Body of pancreas (tissue), 4 donors: ENCODE measurements at regions not wholly inside any gene's neighbourhood (a gene's known extent, or its start where the extent isn't known, plus 50 kb on each side); places are given as distances from the start of the nearest gene placed in this dataset.

ENCODE experiments used
- ATAC-seq: fragments of 150-250 bp; one replicate; pipeline ENCODE4 v1.9.1; 2016
- DNase-seq, 4 donors: peaks; one replicate each; pipeline ENCODE4 v3.0.0-alpha.2; 2019
- H3K27ac ChIP-seq, 4 donors: fragments of 200-600 bp; sonication (generic); 1 replicate in 3 of 4; 2 replicates in 1 of 4; pipeline versions ENCODE4 v1.5.1 to v1.6.1; 2016 to 2019; ENCODE audit warnings: mild to moderate bottlenecking in 1 of 4, mixed read lengths in 1 of 4, moderate library complexity in 1 of 4
- H3K27me3 ChIP-seq, 2 donors: fragments of 200-600 bp; sonication (generic); one replicate each; pipeline ENCODE4 v1.6.0; 2016; ENCODE audit warnings: mild to moderate bottlenecking in 1 of 2
- H3K36me3 ChIP-seq, 2 donors: fragments of 200-600 bp; sonication (generic); replicated peaks in 1 of 2; 2 replicates each; pipeline ENCODE4 v1.5.1; 2016; ENCODE audit warnings: low read depth in 2 of 2; ENCODE audit not compliant: insufficient read depth in 1 of 2
- H3K4me1 ChIP-seq: fragments of 200-600 bp; sonication (generic); one replicate; pipeline ENCODE4 v1.6.0; 2016
- H3K4me3 ChIP-seq, 2 donors: fragments of 200-600 bp; sonication (generic); 1 replicate in 1 of 2; 2 replicates in 1 of 2; pipeline ENCODE4 v1.5.1; 2016 to 2019
- H3K9me3 ChIP-seq, 3 donors: fragments of 200-600 bp; sonication (generic); 1 replicate in 2 of 3; 2 replicates in 1 of 3; pipeline ENCODE4 v1.5.1; 2016
- CTCF ChIP-seq, 7 experiments: fragments of 450-650 bp in 4 of 7; fragments of 200-600 bp in 3 of 7; sonication (generic) in 3 of 7; IDR thresholded peaks; one replicate each; pipeline ENCODE4 v1.5.1; 2016 to 2019; ENCODE audit warnings: antibody characterized with exemption in 7 of 7
- POLR2A ChIP-seq, 3 donors: fragments of 450-650 bp; IDR thresholded peaks; one replicate each; pipeline ENCODE4 v1.6.1; 2016; ENCODE audit warnings: antibody characterized with exemption in 3 of 3, mild to moderate bottlenecking in 2 of 3
- WGBS, 2 donors: methylation state at CpG; one replicate each; pipeline ENCODE4 v1.1.5; 2017; 5-methylcytosine and 5-hydroxymethylcytosine counted together
- intact Hi-C: fragments of 100-400 bp; cut with DNase I; formaldehyde crosslinking; loops from one replicate; pipeline ENCODE4 v1.15.1; 2023

- ATAC-seq: peak; percentile 90
- intact Hi-C loops: no loop called here
These were observed 742.3 kb downstream of the TYW1 start for GRCh38 chr7:67738958-67739357.

GRCh38 chr7:67743501-67743900 lies 746.9 kb downstream of the TYW1 start:
- Histone ChIP-seq H3K27ac (no peak overlapping the region), H3K36me3 (no peaks in the 10 kb centered on the region), H3K27me3 (no peaks in the 10 kb centered on the region), H3K4me1 (no peaks in the 10 kb centered on the region), H3K4me3 (no peak overlapping the region), H3K9me3 (no peaks in the 10 kb centered on the region)
- DNase-seq (no peak), ATAC-seq (no peak)
- TF ChIP-seq POLR2A (IDR thresholded peaks at IDR 0.05) (no peak), CTCF (IDR thresholded peaks at IDR 0.05) (no peak)
- 68 to 74% methylated on average over 1 of the region's 1 CpG for WGBS, 2 donors
- intact Hi-C loops: no loop called here

More at GRCh38 chr7:67738958-67739357, 742.3 kb downstream of the TYW1 start:
- Histone ChIP-seq H3K9me3 (no peaks in the 10 kb centered on the region), H3K4me3 (no peak overlapping the region), H3K36me3 (no peaks in the 10 kb centered on the region), H3K27ac (peak overlapping the region in 2 of 4 donors; percentile 57 to 65), H3K4me1 (no peaks in the 10 kb centered on the region), H3K27me3 (no peaks in the 10 kb centered on the region)
- peak; percentile 15 to 77 (median 40) for DNase-seq
- TF ChIP-seq CTCF (IDR thresholded peaks at IDR 0.05) (no peak), POLR2A (IDR thresholded peaks at IDR 0.05) (no peak)
- WGBS, 2 donors: 19 to 30% methylated on average over 6 of the region's 6 CpGs

- no peak for TF ChIP-seq POLR2A (IDR thresholded peaks at IDR 0.05)
- TF ChIP-seq CTCF (IDR thresholded peaks at IDR 0.05): no peak
- H3K9me3 ChIP-seq: no peaks in the 10 kb centered on the region
- no peak overlapping the region for H3K4me3 ChIP-seq
- no peaks in the 10 kb centered on the region for H3K36me3 ChIP-seq
- peaks cover 10% of the 10 kb centered on the region for H3K4me1 ChIP-seq
- intact Hi-C loops: no loop called here
- ATAC-seq: no peak
- H3K27me3 ChIP-seq: no peaks in the 10 kb centered on the region
- no peak overlapping the region for H3K27ac ChIP-seq
- 50 to 68% methylated on average over 2 of the region's 2 CpGs for WGBS, 2 donors
- no peak for DNase-seq
These were observed 755.6 kb downstream of the TYW1 start for GRCh38 chr7:67752227-67752626.

GRCh38 chr7:67753891-67754290 lies 757.3 kb downstream of the TYW1 start:
- intact Hi-C loops: no loop called here
- peak overlapping the region in 1 of 4 donors; percentile 1 for H3K27ac ChIP-seq
- TF ChIP-seq POLR2A (IDR thresholded peaks at IDR 0.05): no peak
- TF ChIP-seq CTCF (IDR thresholded peaks at IDR 0.05): no peak
- no peaks in the 10 kb centered on the region for H3K9me3 ChIP-seq
- peaks cover 10% of the 10 kb centered on the region for H3K4me1 ChIP-seq
- H3K4me3 ChIP-seq: no peak overlapping the region
- DNase-seq (peak in 3 of 4 donors; percentile 13 to 44 (median 14)), ATAC-seq (peak; percentile 35)
- 60 to 68% methylated on average over 4 of the region's 4 CpGs for WGBS, 2 donors
- no peaks in the 10 kb centered on the region for H3K27me3 ChIP-seq
- H3K36me3 ChIP-seq: no peaks in the 10 kb centered on the region

GRCh38 chr7:67754651-67755050 lies 758.0 kb downstream of the TYW1 start:
- Histone ChIP-seq H3K9me3 (no peaks in the 10 kb centered on the region), H3K27ac (peak overlapping the region in 2 of 4 donors; percentile 1 to 12), H3K4me1 (peaks cover 10% of the 10 kb centered on the region), H3K36me3 (no peaks in the 10 kb centered on the region), H3K27me3 (no peaks in the 10 kb centered on the region), H3K4me3 (no peak overlapping the region)
- ATAC-seq: no peak
- intact Hi-C loops: no loop called here
- TF ChIP-seq CTCF (IDR thresholded peaks at IDR 0.05): no peak
- TF ChIP-seq POLR2A (IDR thresholded peaks at IDR 0.05): no peak
- 62 to 65% methylated on average over 2 of the region's 2 CpGs for WGBS, 2 donors
- DNase-seq: no peak
